ENCODE measurements at regions not wholly inside any gene's neighbourhood (a gene's known extent, or its start where the extent isn't known, plus 50 kb on each side); places are given as distances from the start of the nearest gene placed in this dataset.

GRCh38 chr9:106052166-106052565 is 357.8 kb downstream of the TMEM38B start:
- Histone ChIP-seq H3K4me1 (no peaks in the 10 kb centered on the region), H3K27ac (no peak overlapping the region), H3K4me3 (no peak overlapping the region), H3K36me3 (no peaks in the 10 kb centered on the region), H3K9me3 (peaks cover 0 to 19% (median 2%) of the 10 kb centered on the region in 12 donors), H3K27me3 (no peaks in the 10 kb centered on the region)
- TF ChIP-seq CTCF (IDR thresholded peaks at IDR 0.05) (no peak), POLR2A (IDR thresholded peaks at IDR 0.05) (no peak)
- intact Hi-C loops (cut with DNase I) = no loop called here
- WGBS, 4 donors = 73 to 85% (median 78%) methylated on average over 2 of the region's 2 CpGs
- DNase-seq (no peak), ATAC-seq (no peak)

- TF ChIP-seq CTCF (IDR thresholded peaks at IDR 0.05) (no peak), POLR2A (IDR thresholded peaks at IDR 0.05) (no peak)
- Histone ChIP-seq H3K27me3 (no peaks in the 10 kb centered on the region), H3K4me3 (no peak overlapping the region), H3K36me3 (no peaks in the 10 kb centered on the region), H3K9me3 (peaks cover 0 to 14% (median 0%) of the 10 kb centered on the region in 12 donors), H3K4me1 (no peaks in the 10 kb centered on the region), H3K27ac (no peak overlapping the region)
- DNase-seq = no peak
- WGBS, 4 donors = 60 to 78% (median 69%) methylated on average over 2 of the region's 2 CpGs
- no peak for ATAC-seq
- intact Hi-C loops (cut with DNase I) = no loop called here
Observed at GRCh38 chr9:106052735-106053134, 358.4 kb downstream of the TMEM38B start.

GRCh38 chr9:106056328-106056727 is 362.0 kb downstream of the TMEM38B start:
- Histone ChIP-seq H3K27ac (no peak overlapping the region), H3K27me3 (peaks cover 0 to 3% (median 0%) of the 10 kb centered on the region in 9 donors), H3K36me3 (no peaks in the 10 kb centered on the region), H3K9me3 (peaks cover 0 to 4% (median 0%) of the 10 kb centered on the region in 12 donors), H3K4me1 (no peaks in the 10 kb centered on the region), H3K4me3 (no peak overlapping the region)
- intact Hi-C loops (cut with DNase I) = no loop called here
- ATAC-seq = no peak
- no peak for TF ChIP-seq CTCF (IDR thresholded peaks at IDR 0.05)
- TF ChIP-seq POLR2A (IDR thresholded peaks at IDR 0.05) = no peak
- DNase-seq = no peak

- no peaks in the 10 kb centered on the region for H3K36me3 ChIP-seq
- no peak for TF ChIP-seq POLR2A (IDR thresholded peaks at IDR 0.05)
- TF ChIP-seq CTCF (IDR thresholded peaks at IDR 0.05) = no peak
- no peaks in the 10 kb centered on the region for H3K4me1 ChIP-seq
- 89 to 92% (median 92%) methylated on average over 8 of the region's 8 CpGs for WGBS, 4 donors
- DNase-seq (no peak), ATAC-seq (no peak)
- intact Hi-C loops (cut with DNase I) = no loop called here
- H3K9me3 ChIP-seq = peaks cover 0 to 4% (median 0%) of the 10 kb centered on the region in 12 donors
- H3K4me3 ChIP-seq = no peak overlapping the region
- peaks cover 0 to 3% (median 0%) of the 10 kb centered on the region in 9 donors for H3K27me3 ChIP-seq
- H3K27ac ChIP-seq = no peak overlapping the region
Observed at GRCh38 chr9:106058460-106058859, 364.1 kb downstream of the TMEM38B start.

Measured in heart left ventricle (tissue), 16 donors.